ENCODE measurements at regions not wholly inside any gene's neighbourhood (a gene's known extent, or its start where the extent isn't known, plus 50 kb on each side); places are given as distances from the start of the nearest gene placed in this dataset.
"Not testable (repeated sequence)": the region's sequence is repeated elsewhere in the genome, so short reads cannot be mapped to it uniquely, and the experiment has no call there.

GRCh38 chr6:140486450-140487361, 1112.3 kb upstream of the CITED2 start:
- peak; percentile 4 for FAIRE-seq

GRCh38 chr6:140485740-140486449, 1111.4 kb upstream of the CITED2 start:
- peak; percentile 74 for DNase-seq (ENCODE audit: low spot score)
- peak; percentile 96 for FAIRE-seq

More at GRCh38 chr6:140486450-140487361, 1112.3 kb upstream of the CITED2 start:
- DNase-seq (ENCODE audit: low spot score), result peak; percentile 7

DNA sequence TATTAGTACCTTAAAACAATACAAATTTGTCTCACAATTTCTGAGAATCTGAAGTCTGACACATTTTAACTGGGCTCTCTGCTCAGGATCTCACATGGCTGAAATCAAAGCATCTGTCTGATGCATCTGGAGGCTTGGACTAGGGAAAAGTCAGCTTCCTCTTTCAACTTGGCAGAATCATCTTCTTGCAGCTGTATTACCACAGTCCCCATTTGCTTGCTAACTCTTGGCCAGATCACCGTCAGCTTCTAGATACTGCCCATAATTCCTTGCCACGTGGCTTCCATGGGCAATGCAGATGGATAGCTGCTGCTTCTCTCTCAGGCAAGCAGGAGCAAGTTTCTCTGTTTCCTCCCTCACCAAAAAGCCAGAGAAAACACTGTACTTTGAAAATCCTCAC, 1106.4 kb upstream of the CITED2 start:
- FAIRE-seq (no peak), DNase-seq (ENCODE audit: low spot score) (no peak)

GRCh38 chr6:140478631-140479030, 1104.2 kb upstream of the CITED2 start:
- no peak for DNase-seq (ENCODE audit: low spot score)
- no peak for FAIRE-seq

DNA sequence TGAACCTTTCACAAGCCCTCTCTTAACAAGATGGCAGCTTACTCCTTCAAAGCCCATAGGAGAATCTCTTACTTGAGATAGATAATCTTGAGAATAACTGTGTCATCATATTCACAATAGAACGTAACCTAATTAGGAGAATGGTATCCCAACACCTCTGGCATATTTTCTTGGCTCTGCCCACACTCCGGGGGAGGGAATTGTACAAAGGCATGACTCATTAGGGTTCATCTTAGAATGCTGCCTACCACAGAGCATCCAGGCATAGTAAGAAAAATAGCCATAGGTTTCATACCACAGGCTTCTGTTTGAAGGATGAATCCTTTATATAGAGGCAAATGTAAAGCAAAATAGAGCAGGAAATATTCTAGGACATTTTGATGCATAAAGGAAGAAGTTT, 1100.6 kb upstream of the CITED2 start:
- peak; percentile 39 for DNase-seq (ENCODE audit: low spot score)
- no peak for FAIRE-seq

DNA sequence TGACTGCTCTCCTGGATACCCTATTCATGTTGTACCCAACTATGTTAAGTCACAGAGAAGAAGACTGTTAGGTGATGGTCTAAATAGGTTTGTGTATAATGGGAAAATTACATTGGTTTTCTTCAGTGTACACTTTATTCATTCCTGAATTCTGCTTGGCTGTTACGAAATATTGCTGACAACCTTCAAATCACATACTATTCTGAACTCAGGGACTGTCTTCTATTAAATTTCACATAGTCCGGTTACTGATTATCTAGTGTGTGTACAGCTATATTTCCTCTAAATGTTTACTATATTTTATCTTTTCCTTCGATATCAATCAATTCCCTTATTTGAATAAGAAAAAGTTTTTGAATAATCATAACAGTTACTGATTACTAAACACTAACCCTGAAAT, 1090.3 kb upstream of the CITED2 start:
- no peak for FAIRE-seq
- no peak for DNase-seq (ENCODE audit: low spot score)

DNA sequence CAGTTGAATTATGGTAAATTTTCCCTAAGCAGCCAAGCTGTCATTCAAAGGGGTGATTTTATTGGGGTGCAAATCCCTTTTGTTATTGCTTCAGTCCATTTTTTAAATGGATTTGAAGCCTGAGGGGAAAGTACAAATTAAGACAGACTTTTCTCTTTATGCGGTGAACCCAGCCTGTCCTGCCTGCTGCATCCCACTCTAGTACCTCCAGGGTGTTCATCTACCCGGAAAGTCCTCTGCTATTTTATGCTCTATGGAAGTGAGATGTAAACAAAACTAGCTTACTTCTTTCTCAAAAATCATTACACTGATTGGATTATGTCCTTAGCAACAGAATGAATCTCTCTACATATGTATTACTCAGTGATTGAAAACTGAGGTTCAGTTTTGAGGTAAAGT, 1088.9 kb upstream of the CITED2 start:
- FAIRE-seq (no peak), DNase-seq (ENCODE audit: low spot score) (no peak)

- DNase-seq (ENCODE audit: low spot score), result no peak
- no peak for FAIRE-seq
Observed at GRCh38 chr6:140462453-140463311, 1088.2 kb upstream of the CITED2 start.

DNA sequence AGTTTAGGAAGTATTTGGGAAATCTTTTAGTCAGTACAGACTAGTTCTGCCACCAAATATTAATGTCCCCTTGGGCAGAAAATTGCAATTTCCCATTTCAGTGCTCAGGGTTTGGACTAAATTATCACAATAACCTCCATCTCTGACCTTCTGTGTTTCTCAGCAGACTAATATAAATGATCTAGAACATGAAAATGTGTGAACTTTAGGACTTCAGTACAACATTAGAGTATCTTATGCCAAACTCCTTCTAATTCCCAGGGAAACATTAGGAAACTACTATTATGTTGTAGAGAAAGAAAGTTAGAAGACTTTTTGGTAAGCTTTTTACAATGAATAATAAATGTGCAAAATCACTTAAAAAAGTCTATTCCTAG, 1087.6 kb upstream of the CITED2 start:
- FAIRE-seq (no peak), DNase-seq (ENCODE audit: low spot score) (no peak)

DNA sequence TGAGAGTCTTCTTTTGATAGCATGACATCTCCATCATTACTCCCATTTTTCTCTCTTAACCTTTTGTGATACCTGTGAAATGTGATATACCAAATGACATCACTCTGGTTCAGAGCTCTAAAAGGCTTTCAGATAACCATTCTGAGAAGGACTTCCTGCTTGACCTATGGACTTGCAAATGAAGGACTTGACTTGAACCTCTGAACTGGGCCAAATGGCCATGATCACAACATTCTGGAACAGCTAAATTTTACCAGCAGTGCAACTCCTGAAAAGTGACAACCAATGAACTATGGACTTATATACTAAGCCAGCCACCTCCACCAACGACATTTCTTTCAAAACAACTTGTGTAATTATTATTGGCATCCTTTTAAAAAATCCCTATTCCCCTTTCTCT, 1085.8 kb upstream of the CITED2 start:
- DNase-seq (ENCODE audit: low spot score), result no peak
- FAIRE-seq, result no peak

- DNase-seq (ENCODE audit: low spot score) (no peak), FAIRE-seq (no peak)
Observed at GRCh38 chr6:140459209-140459608, 1084.8 kb upstream of the CITED2 start.

DNA sequence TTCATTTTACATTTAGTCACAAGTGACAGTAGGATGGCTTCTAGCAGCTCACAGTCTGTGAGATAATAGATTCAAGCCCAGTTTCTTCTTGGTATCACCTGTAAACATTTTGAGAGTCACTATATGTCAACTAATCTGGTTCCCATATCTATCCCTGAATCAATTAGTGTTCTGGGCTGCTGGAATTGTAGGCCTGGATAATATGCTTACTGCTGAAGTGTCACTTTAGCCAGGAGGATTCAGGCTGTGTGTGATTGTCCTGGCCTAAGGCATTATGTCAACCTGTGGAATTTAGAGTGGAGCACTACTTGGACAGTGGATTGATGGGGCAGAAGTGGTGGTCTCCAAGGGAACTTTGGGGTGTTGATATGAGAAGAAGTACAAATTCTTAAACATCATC, 1071.8 kb upstream of the CITED2 start:
- DNase-seq (ENCODE audit: low spot score) (no peak), FAIRE-seq (no peak)

- DNase-seq (ENCODE audit: low spot score), result peak; percentile 30
- FAIRE-seq, result no peak
Observed at GRCh38 chr6:140445474-140446004, 1071.1 kb upstream of the CITED2 start.

DNA sequence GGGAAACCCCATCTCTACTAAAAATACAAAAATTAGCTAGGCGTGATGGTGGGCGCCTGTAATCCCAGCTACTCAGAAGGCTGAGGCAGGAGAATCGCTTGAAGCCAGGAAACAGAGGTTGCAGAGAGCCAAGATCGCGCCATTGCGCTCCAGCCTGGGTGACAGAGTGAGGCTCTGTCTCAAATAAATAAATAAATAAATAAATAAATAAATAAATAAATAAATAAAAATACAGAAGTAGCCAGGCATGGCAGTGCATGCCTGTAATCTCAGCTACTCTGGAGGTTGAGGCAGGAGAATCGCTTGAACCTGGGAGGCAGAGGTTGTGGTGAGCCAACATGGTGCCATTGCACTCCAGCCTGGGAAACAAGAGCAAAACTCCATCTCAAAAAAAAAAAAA, 1068.7 kb upstream of the CITED2 start:
- not testable (repeated sequence) for FAIRE-seq; DNase-seq (ENCODE audit: low spot score)

- DNase-seq (ENCODE audit: low spot score), result no peak
- no peak for FAIRE-seq
Observed at GRCh38 chr6:140441256-140441655, 1066.8 kb upstream of the CITED2 start.

GRCh38 chr6:140440223-140440835, 1065.9 kb upstream of the CITED2 start:
- FAIRE-seq (no peak), DNase-seq (ENCODE audit: low spot score) (no peak)

GRCh38 chr6:140438346-140438735, 1063.9 kb upstream of the CITED2 start:
- no peak for DNase-seq (ENCODE audit: low spot score)
- FAIRE-seq, result no peak

- FAIRE-seq, result no peak
- no peak for DNase-seq (ENCODE audit: low spot score)
Observed at GRCh38 chr6:140437619-140438345, 1063.3 kb upstream of the CITED2 start.

DNA sequence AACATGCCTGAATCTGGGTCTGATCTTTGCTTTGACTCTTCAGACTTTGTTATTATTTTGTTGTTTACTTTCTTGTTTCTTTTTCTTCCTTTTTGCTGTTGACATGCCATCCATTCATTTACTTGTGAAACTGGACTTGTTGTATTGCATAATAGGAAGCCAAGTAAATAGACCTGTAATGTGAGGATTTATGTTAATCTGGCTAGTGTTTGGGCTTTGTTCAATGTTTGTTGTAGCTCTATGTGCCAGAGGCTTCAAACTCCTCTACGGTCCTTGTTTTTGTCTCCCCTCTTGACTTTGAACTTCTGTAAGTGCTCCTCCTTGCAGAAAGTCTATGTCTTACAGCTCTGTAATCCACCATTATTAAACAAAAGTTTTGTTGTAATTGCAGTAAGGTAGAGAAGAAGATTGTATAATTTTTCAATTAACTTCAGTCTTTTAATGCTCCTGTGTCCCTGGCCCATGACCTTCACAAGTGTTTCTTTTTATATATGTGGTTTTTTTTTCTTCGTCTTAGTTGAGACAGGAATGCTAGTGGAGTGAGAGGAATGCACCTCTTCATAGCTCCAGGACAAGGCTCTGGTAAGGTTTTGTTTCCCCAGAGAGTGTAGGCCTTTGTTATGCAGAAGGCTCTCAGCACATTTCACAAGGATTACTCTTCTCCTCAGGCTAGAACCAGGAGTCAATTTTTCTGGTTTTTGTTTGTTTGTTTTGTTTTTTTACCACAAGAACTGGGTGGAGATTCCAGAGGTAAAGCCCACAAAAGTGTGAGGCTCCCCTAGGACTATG, 1061.8 kb upstream of the CITED2 start:
- FAIRE-seq (no peak), DNase-seq (ENCODE audit: low spot score) (no peak)

DNA sequence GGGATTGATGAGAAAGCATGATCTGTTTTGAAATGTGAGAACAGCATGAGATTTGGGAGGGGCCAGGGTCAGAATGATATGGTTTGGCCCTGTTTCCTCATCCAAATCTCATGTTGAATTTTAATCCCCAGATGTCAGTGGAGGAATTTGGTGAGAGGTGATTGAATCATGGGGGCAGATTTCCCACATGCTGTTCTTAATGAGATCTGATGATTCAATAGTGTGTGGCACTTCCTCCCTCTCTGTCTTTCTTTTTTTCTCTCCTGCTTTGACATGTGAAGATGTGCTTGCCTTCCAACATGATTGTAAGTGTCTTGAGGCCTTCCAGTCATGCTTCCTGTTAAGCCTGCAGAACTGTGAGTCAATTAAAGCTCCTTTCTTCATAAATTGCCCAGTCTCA, 1060.3 kb upstream of the CITED2 start:
- DNase-seq (ENCODE audit: low spot score) (peak; percentile 17), FAIRE-seq (no peak)

Data from RCC 7860 (cell line).